Suprapubic skin (tissue), 4 donors: ENCODE measurements at regions not wholly inside any gene's neighbourhood (a gene's known extent, or its start where the extent isn't known, plus 50 kb on each side); places are given as distances from the start of the nearest gene placed in this dataset.
"Not testable (repeated sequence)": the region's sequence is repeated elsewhere in the genome, so short reads cannot be mapped to it uniquely, and the experiment has no call there.

ENCODE experiments used
- DNase-seq, 2 donors: peaks; one replicate each; pipeline ENCODE4 v3.0.0-alpha.2; 2019; ENCODE audit warnings: low spot score in 2 of 2
- H3K27ac ChIP-seq: fragments of 200-600 bp; sonication (generic); one replicate; pipeline ENCODE4 v1.5.1; 2019
- H3K27me3 ChIP-seq: fragments of 200-600 bp; sonication (generic); one replicate; pipeline ENCODE4 v1.5.1; 2019
- H3K36me3 ChIP-seq: fragments of 200-600 bp; sonication (generic); one replicate; pipeline ENCODE4 v1.5.1; 2019
- H3K4me1 ChIP-seq: fragments of 200-600 bp; sonication (generic); one replicate; pipeline ENCODE4 v1.5.1; 2019
- H3K4me3 ChIP-seq: fragments of 200-600 bp; sonication (generic); one replicate; pipeline ENCODE4 v1.5.1; 2019; ENCODE audit warnings: mild to moderate bottlenecking
- H3K9me3 ChIP-seq: fragments of 200-600 bp; sonication (generic); one replicate; pipeline ENCODE4 v1.5.1; 2019
- CTCF ChIP-seq, 2 donors: fragments of 200-600 bp in 1 of 2; fragments of 450-650 bp in 1 of 2; sonication (generic) in 1 of 2; IDR thresholded peaks; one replicate each; pipeline ENCODE4 v1.5.1; 2016 to 2019; ENCODE audit warnings: antibody characterized with exemption in 2 of 2, mild to moderate bottlenecking in 1 of 2, moderate library complexity in 1 of 2
- EP300 ChIP-seq: sonication (generic); formaldehyde crosslinking; IDR thresholded peaks from one replicate; pipeline ENCODE4 v1.6.1; 2017; ENCODE audit warnings: antibody characterized with exemption
- POLR2A ChIP-seq, 2 donors: fragments of 450-650 bp; IDR thresholded peaks; one replicate each; pipeline ENCODE4 v1.6.1; 2017; ENCODE audit warnings: antibody characterized with exemption in 2 of 2, mild to moderate bottlenecking in 2 of 2, moderate library complexity in 2 of 2
- POLR2AphosphoS5 ChIP-seq, 3 donors: sonication (generic); formaldehyde crosslinking; IDR thresholded peaks; one replicate each; pipeline ENCODE4 v1.6.1; 2017; ENCODE audit warnings: antibody characterized with exemption in 3 of 3
- WGBS: methylation state at CpG from one replicate; pipeline ENCODE4 v1.1.5; 2018; 5-methylcytosine and 5-hydroxymethylcytosine counted together

DNA sequence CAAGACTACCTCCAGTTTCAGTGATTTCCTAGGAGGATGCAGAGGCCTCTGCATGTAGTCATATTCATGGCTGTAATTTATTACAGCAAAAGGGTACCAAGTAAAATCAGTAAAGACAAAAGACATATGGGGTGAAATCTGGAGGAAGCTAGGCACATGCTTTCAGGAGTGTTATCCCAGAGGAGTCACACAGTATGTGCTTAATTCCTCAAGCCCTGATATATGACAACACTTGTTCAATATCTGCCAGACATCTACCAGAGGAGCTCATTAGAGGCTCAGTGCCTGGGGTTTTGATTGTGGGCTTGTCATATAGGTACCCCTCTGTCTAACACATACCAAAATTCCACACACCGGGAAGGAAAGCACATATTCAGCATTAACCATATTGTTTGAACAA is 283.8 kb downstream of the CXCL12 start:
- no peak overlapping the region for H3K4me3 ChIP-seq
- H3K4me1 ChIP-seq = peaks cover 2% of the 10 kb centered on the region
- H3K9me3 ChIP-seq = no peaks in the 10 kb centered on the region
- DNase-seq = no peak
- no peak overlapping the region for H3K27ac ChIP-seq
- H3K36me3 ChIP-seq = no peaks in the 10 kb centered on the region
- TF ChIP-seq EP300 = no peak
- TF ChIP-seq CTCF (IDR thresholded peaks at IDR 0.05) = no peak
- TF ChIP-seq POLR2A (IDR thresholded peaks at IDR 0.05) = no peak
- TF ChIP-seq POLR2AphosphoS5 (IDR thresholded peaks at IDR 0.05) = no peak
- WGBS = 50% methylated on average over 1 of the region's 1 CpG
- H3K27me3 ChIP-seq = no peaks in the 10 kb centered on the region

DNA sequence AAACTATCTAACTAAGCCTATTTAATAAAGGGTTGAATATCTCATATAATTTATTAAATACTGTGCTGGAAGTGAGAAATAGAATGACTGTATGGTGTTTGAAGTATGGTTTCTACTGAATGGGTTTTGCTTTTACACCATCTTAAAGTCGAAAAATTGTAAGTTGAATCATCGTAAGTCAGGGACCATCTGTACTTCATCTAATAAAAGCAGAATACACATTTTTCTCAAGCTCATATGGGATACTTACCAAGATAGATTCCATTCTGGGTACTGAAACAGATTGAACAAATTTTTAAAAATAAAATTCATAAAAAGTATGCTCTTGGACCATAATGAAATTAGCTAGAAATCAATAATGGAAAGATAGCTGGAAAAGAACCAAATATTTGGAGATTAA is 285.4 kb downstream of the CXCL12 start:
- Histone ChIP-seq H3K9me3 (no peaks in the 10 kb centered on the region), H3K4me3 (no peak overlapping the region), H3K36me3 (no peaks in the 10 kb centered on the region), H3K27me3 (no peaks in the 10 kb centered on the region), H3K27ac (no peak overlapping the region), H3K4me1 (peaks cover 2% of the 10 kb centered on the region)
- no peak for DNase-seq
- TF ChIP-seq POLR2AphosphoS5 (IDR thresholded peaks at IDR 0.05) (no peak), EP300 (no peak), POLR2A (IDR thresholded peaks at IDR 0.05) (no peak), CTCF (IDR thresholded peaks at IDR 0.05) (no peak)
- WGBS = 72% methylated on average over 2 of the region's 2 CpGs

GRCh38 chr10:44096217-44096616 is 288.7 kb downstream of the CXCL12 start:
- H3K4me3 ChIP-seq, H3K4me1 ChIP-seq, H3K27ac ChIP-seq, DNase-seq, H3K27me3 ChIP-seq, H3K9me3 ChIP-seq, H3K36me3 ChIP-seq: not testable (repeated sequence)
- 81% methylated on average over 4 of the region's 4 CpGs for WGBS

DNA sequence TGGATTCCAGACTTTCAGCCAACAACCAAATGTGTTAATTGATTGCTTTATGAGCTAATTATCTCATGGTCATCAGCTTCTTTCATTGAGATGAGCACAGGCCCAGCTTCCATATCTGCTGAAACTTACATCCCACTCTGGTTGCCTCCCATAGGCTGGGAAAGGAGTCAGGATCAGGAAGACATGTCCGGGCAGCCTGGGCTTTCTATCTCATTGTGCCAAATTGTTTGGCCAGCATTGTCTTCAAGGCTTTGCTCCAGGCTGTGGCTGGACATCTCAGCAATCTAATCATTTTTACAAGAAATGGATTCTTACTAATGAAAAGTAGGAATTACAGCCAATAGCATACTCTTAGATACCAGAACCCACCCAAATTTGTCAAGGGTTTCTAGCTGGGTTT is 295.2 kb downstream of the CXCL12 start:
- no peaks in the 10 kb centered on the region for H3K36me3 ChIP-seq
- no peak overlapping the region for H3K4me3 ChIP-seq
- 78% methylated on average over 1 of the region's 1 CpG for WGBS
- DNase-seq = no peak
- H3K27me3 ChIP-seq = no peaks in the 10 kb centered on the region
- H3K4me1 ChIP-seq = no peaks in the 10 kb centered on the region
- TF ChIP-seq POLR2AphosphoS5 (IDR thresholded peaks at IDR 0.05) (no peak), POLR2A (IDR thresholded peaks at IDR 0.05) (no peak), EP300 (no peak), CTCF (IDR thresholded peaks at IDR 0.05) (no peak)
- H3K9me3 ChIP-seq = peaks cover 4% of the 10 kb centered on the region
- H3K27ac ChIP-seq = no peak overlapping the region

DNA sequence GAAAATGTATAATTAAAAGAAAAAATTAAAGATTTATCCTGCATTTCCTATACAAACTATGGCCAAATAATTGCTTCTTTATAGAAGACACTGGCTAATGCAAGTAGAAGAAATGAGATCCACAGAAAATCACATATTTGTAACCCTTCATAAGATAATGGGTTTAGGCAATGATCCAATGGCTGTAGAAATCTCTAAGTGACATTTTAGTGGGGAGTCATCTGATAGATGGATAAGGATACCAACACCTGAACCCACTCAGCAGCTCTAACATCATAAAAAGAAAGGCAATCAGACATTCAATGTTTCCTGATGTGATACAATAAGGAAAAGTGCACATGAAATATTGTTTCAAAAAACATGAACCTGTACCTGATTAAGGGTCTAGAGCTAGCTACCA is 297.5 kb downstream of the CXCL12 start:
- H3K4me3 ChIP-seq = no peak overlapping the region
- H3K27me3 ChIP-seq = no peaks in the 10 kb centered on the region
- no peak for TF ChIP-seq POLR2A (IDR thresholded peaks at IDR 0.05)
- no peak for TF ChIP-seq EP300
- no peak for TF ChIP-seq CTCF (IDR thresholded peaks at IDR 0.05)
- TF ChIP-seq POLR2AphosphoS5 (IDR thresholded peaks at IDR 0.05) = no peak
- peaks cover 4% of the 10 kb centered on the region for H3K9me3 ChIP-seq
- H3K27ac ChIP-seq = no peak overlapping the region
- H3K4me1 ChIP-seq = no peaks in the 10 kb centered on the region
- H3K36me3 ChIP-seq = no peaks in the 10 kb centered on the region
- no peak for DNase-seq

DNA sequence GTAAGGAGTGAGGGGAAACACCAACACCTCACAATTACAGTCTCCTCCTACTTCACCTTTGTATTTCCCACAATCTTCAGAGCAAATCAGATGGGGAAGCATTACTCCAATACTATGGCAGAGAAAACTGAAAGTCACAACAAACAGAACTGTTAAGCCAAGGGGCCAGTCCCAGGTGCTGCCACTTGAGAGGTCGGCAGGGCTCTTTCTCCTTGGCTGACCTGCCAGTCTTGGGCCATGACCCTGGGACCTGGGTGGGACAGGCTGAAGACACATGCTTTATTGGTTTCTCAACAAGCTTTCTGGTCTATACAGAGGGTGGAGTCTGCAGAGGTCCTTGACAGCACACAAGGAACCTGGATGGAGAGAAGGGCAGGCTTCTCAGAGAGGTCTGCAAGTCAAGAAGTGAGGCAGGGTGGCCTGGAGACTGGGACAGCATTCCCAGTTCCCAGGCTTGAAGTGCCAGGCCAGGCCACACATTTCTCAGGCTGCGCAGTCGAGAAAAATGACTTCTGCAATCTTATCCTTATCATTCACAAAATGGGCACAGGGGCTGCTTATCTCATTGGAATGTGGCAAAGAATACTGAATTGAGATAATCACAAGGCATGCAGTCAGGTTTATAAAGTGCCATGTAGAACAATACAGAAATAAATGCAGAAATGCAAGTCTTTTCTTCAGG is 301.0 kb downstream of the CXCL12 start:
- Histone ChIP-seq H3K4me3 (no peak overlapping the region), H3K27ac (no peak overlapping the region), H3K4me1 (no peaks in the 10 kb centered on the region), H3K27me3 (no peaks in the 10 kb centered on the region), H3K9me3 (no peaks in the 10 kb centered on the region), H3K36me3 (no peaks in the 10 kb centered on the region)
- WGBS = 89% methylated on average over 3 of the region's 3 CpGs
- no peak for DNase-seq
- TF ChIP-seq CTCF (IDR thresholded peaks at IDR 0.05) (no peak), EP300 (no peak), POLR2AphosphoS5 (IDR thresholded peaks at IDR 0.05) (no peak), POLR2A (IDR thresholded peaks at IDR 0.05) (no peak)
